SW480 (cell line): ENCODE measurements at regions not wholly inside any gene's neighbourhood (a gene's known extent, or its start where the extent isn't known, plus 50 kb on each side); places are given as distances from the start of the nearest gene placed in this dataset.
"Not testable (repeated sequence)": the region's sequence is repeated elsewhere in the genome, so short reads cannot be mapped to it uniquely, and the experiment has no call there.

ENCODE experiments used
- DNase-seq: peaks from one replicate; pipeline ENCODE4 v3.0.0-alpha.2; 2016; ENCODE audit warnings: low spot score

DNA sequence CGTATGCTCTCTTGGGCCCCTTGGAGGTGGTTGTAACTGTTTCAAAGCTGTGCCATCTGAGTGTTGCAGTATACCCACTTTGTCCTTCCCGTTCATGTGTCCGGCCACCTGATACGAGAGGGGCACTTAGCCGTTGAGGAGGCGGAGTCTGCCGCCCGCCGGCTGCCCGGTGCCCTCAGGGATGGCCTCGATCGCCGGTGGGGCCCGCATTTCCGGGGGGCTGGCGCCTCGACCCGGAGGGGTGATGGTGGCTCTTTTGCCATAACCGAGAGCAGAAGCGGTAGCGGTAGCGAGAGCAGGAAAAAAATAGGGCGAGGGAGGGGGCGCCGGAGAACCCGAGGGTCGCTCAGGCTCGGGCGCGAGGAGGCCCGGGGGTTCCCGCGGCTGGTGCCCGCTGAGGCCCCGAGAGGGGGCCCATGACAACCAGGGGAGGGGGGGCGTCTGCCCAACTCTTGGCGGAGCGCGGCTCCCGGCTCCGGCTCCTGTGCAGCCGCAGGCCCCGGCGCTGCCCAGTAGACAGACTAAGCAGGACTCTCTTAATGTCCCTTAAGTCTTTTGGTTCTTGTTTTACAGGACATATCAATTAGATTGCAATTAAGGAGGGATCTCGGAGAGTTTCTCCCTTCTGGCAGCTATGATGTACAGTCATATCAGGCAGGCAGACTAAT lies 342.7 kb upstream of the SGCG start:
- DNase-seq: no peak

DNA sequence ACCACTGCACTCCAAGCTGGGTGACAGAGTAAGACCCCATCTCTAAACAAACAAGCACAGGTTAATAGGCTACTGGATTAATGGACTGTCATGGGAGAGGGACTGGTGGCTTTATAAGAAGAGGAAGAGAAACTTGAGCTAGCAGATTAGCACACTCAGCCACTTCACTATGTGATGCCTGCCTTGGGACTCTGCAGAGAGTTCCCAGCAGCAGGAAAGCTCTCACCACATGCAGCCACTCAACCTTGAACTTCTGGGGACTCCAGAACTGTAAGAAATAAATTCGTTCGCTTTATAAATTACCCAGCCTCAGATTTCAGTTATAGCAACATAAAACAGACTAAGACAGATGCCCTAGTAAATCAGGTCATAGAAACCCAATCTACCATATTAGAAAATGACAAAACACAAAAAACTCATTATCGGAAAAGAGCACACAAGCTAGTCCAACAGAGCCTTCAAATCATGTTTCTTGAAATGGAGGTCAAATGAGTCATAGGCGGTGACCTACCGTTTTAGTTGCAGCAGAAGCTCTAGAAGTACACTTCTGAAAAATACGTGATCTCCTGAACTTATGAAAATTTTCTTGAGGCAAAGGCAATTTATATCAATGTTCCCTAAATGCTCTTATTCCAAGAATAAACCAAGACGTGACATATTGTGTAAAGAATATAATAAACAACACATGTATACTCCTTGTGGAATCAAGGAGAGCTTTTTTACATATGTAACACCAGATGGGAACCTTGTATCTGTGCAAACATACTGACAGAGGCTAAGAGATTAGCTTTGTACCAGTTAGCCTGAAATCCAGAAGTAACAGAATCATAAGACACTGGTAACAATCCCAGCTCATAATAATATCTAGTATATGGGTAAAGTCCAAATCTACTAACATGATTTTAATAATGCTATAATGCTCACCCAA lies 340.9 kb upstream of the SGCG start:
- DNase-seq: no peak

- DNase-seq: no peak
Measured at GRCh38 chr13:22846551-22846950, 334.2 kb upstream of the SGCG start.

GRCh38 chr13:22848539-22849052 lies 332.2 kb upstream of the SGCG start:
- no peak for DNase-seq

GRCh38 chr13:22855926-22856325 lies 324.9 kb upstream of the SGCG start:
- no peak for DNase-seq

GRCh38 chr13:22858980-22859379 lies 321.8 kb upstream of the SGCG start:
- not testable (repeated sequence) for DNase-seq

- not testable (repeated sequence) for DNase-seq
Measured at GRCh38 chr13:22859411-22859810, 321.4 kb upstream of the SGCG start.

DNA sequence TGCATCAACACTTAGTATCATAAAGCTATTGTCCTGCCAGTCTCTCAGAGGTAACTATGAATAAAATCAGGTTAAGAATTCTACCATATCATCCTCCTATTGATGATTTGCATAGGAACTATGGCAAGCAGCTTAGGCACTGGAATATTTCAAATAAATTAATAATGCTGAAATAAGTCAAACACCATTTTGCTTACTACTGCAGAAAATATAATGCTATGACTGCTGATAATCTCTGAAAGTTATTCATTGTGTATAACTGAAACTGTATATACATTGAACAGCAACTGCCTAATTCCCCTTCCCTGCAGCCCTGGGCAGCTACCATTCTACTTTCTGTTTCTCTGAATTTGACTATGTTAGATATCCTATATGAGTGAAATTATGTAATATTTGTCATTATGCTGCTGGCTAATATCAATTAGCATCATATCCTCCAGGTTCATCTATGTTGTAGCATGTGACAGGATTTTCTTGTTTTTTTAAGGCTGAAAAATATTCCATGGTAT lies 318.8 kb upstream of the SGCG start:
- DNase-seq: no peak

DNA sequence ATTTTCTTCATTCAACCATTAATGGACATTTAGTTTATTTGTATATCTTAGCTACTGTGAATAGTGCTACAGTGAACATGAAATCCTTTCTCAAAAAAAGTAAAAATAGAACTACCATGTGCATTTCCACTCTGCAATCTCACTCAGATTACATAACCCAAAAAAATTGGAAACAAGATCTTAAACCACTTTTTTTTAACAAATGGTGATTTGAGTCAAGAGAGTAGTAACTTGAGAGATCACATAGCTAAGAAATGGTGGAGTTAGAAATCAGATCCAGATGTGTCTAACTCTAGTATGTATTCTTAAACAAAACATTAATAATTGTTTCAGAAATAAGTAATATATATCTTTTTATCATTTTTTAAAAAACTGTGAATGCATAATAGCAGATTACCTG lies 318.3 kb upstream of the SGCG start:
- no peak for DNase-seq

- DNase-seq: no peak
Measured at GRCh38 chr13:22866221-22866620, 314.6 kb upstream of the SGCG start.

DNA sequence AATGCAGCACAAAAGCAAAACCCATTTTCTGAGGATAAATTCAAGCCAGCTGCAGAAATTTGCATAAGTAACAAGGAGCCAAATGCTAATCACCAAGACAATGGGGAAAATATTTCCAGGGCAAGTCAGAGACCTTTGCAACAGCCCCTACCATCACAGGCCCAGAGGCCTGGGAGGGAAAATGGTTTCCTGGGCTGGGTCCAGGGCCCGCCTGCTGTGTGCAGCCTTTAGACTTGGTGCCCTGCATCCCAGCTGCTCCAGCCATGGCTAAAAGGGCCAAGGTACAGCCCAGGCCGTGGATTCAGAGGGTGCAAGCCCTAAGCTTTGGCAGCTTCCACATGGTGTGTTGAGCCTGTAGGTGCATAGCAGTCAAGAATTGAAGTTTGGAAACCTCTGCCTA lies 309.5 kb upstream of the SGCG start:
- DNase-seq: no peak

- no peak for DNase-seq
Measured at GRCh38 chr13:22874839-22875238, 305.9 kb upstream of the SGCG start.

DNA sequence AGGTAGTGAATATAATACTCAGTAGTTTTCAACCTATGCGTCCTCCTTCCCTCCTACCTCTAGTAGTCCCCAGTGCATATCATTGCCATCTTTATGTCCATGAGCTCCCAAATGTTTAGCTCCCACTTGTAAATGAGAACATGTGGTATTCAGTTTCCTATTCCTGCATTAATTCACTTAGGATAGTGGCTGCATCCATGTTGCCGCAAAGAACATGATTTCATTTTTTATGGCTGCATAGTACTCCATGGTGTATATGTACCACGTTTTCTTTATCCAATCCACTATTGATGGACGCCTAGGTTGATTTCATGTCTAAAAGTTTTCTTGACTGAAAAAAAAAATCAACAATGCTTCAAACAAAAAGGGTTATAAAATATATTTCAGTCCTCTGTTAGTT lies 303.4 kb upstream of the SGCG start:
- DNase-seq: no peak

DNA sequence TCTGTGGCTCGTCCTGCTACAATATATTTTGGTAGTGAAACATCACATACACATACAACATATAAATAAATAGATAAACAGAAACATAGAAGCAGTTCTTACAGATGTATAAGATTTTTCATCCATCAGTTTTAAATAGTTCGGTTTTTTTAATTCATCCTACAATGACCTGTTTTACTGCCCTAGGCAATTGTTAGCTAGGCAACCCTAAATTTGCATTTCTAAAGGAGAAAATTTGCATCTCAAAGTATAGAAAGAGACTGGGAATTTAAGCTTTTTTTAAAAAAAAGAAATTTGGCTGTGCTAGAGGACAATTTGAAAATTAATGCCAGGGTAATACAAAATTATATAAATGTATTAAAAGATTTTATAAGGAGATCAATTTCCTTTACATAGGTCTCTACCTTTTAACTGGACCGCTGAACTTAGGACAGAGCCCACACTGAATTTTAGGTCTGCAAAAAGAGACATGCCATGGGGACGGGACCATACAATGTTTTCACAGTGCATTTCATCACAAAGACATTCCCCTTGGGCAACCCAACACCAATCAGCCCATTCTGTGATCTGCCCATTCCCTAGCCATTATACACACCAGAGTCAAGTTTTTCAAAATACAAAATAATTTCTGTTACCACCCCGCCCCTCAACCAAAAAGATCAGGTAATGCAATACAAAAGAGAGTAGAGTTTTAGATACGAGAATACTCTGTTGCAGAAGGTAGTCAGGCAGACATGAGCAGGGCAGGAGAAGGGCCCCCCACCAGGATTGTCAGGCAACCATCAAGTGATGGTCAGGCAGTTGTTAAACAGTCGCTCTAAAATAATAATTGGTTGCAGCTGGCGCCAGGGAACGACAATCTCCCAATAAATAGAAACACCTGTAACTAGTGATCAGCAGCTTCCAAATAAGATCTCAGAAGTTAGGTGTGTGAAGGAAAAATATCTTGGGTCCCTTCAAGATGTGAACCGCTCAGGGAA lies 299.7 kb upstream of the SGCG start:
- no peak for DNase-seq

- DNase-seq: not testable (repeated sequence)
Measured at GRCh38 chr13:22881721-22882608, 298.8 kb upstream of the SGCG start.

DNA sequence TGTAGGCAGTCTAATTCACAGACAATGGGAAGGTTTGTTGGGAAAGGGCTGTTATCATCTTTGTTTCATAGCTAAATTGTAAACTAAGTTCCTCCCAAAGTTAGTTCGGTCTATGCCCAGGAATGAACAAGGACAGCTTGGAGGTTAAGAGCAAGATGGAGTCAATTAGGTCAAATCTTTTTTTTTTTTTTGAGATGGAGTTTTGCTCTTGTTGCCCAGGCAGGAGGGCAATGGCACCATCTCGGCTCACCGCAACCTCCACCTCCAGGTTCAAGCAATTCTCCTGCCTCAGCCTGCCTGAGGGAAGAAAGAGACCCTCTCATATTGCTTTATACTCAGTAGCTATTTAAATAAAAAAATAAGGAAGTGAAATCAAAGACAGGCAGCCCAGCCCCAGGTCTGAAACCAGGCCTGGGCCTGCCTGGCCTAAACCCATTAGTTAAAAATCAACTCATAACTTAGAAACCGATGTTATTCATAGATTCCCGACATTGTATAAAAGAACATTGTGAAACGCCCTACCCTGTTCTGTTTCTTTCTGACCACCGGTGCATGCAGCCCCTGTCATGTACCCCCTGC lies 297.4 kb upstream of the SGCG start:
- no peak for DNase-seq

GRCh38 chr13:22883956-22884355 lies 296.8 kb upstream of the SGCG start:
- no peak for DNase-seq

- DNase-seq: not testable (repeated sequence)
Measured at GRCh38 chr13:22886061-22886460, 294.7 kb upstream of the SGCG start.

DNA sequence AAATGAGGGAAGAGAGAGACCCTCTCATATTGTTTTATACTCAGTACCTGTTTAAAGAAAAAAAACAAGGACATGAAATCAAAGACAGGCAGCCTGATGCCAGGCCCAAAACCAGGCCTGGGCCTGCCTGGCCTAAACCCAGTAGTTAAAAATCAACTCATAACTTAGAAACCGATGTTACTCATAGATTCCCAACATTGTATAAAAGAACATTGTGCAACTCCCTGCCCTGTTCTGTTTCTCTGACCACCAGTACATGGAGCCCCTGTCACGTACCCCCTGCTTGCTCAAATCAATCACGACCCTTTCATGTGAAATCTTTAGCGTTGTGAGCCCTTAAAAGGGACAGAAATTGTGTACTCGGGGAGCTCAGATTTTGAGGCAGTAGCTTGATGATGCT lies 291.4 kb upstream of the SGCG start:
- not testable (repeated sequence) for DNase-seq

DNA sequence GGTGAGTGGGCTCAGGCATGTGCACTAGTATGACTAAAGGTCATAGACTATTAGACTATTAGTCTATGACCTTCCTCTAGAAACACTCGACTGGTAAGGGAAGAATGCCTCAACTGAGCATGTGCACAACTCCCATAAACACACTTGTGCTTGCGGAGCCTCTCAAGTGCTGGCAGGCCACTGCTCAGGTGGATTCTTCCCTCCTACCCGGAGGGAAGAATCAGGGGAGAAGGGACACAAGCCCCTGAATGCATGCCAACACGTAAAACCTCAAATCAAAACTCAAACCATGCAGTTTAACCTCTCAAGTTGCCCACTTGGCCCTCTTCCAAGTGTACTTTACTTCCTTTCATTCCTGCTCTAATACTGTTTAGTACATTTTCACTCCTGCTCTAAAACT lies 287.6 kb upstream of the SGCG start:
- no peak for DNase-seq
